HEK293 (cell line): ENCODE measurements at regions not wholly inside any gene's neighbourhood (a gene's known extent, or its start where the extent isn't known, plus 50 kb on each side); places are given as distances from the start of the nearest gene placed in this dataset.

Experiments used
- CTCF ChIA-PET: fragments of 350-600 bp; formaldehyde crosslinking; extraction: SDS; loops from one replicate; lab custom pipeline; 2021; ENCODE audit warnings: antibody characterized with exemption; lab: Yijun Ruan, JAX
- POLR2A ChIA-PET: fragments of 300-600 bp; formaldehyde crosslinking; extraction: SDS; loops from one replicate; lab custom pipeline; 2020; ENCODE audit warnings: antibody characterized with exemption, inconsistent platforms; lab: Yijun Ruan, JAX
- H3K27ac ChIP-seq: fragments of 200-500 bp; sonication (Bioruptor generic); 2 replicates; pipeline ENCODE4 v1.5.1; 2014; ENCODE audit warnings: low read depth, low read length, control low read depth, inconsistent platforms; ENCODE audit errors: extremely low read depth
- H3K36me3 ChIP-seq, 2 experiments: fragments of 200-500 bp in 1 of 2; sonication (Bioruptor generic) in 1 of 2; 1 replicate in 1 of 2; 2 replicates in 1 of 2; pipeline ENCODE4 v1.5.1; 2014 to 2017; ENCODE audit warnings: inconsistent platforms in 2 of 2, low read length in 2 of 2; ENCODE audit not compliant: control insufficient read depth in 2 of 2, insufficient read depth in 1 of 2
- H3K4me1 ChIP-seq: fragments of 200-500 bp; sonication (Bioruptor generic); 2 replicates; pipeline ENCODE4 v1.5.1; 2014; ENCODE audit warnings: mild to moderate bottlenecking, low read length, inconsistent platforms; ENCODE audit not compliant: control insufficient read depth, insufficient read depth
- H3K4me3 ChIP-seq: 2 replicates; pipeline ENCODE4 v1.5.1; 2011; ENCODE audit warnings: low read depth, mild to moderate bottlenecking, control low read depth, low read length, moderate library complexity
- H3K9me3 ChIP-seq: fragments of 200-500 bp; sonication (Bioruptor generic); 2 replicates; pipeline ENCODE4 v1.5.1; 2014; ENCODE audit warnings: low read depth, low read length, inconsistent platforms; ENCODE audit not compliant: control insufficient read depth, insufficient read depth
- GFI1B ChIP-seq: fragments of 450-650 bp; formaldehyde crosslinking; IDR thresholded peaks from 2 replicates; pipeline ENCODE4 v1.5.1; 2016; ENCODE audit warnings: missing biosample characterization, missing genetic modification characterization
- MYNN ChIP-seq: fragments of 450-650 bp; formaldehyde crosslinking; IDR thresholded peaks from 2 replicates; pipeline ENCODE4 v1.5.1; 2016; ENCODE audit warnings: missing biosample characterization, missing genetic modification characterization, borderline replicate concordance
- RBAK ChIP-seq: fragments of 450-650 bp; formaldehyde crosslinking; IDR thresholded peaks from 2 replicates; pipeline ENCODE4 v1.5.1; 2016; ENCODE audit warnings: missing biosample characterization, missing genetic modification characterization
- SP7 ChIP-seq: fragments of 450-650 bp; formaldehyde crosslinking; IDR thresholded peaks from 2 replicates; pipeline ENCODE4 v1.5.1; 2016; ENCODE audit warnings: missing biosample characterization, missing genetic modification characterization
- YY2 ChIP-seq: fragments of 450-650 bp; formaldehyde crosslinking; IDR thresholded peaks from 2 replicates; pipeline ENCODE4 v1.5.1; 2016; ENCODE audit warnings: missing biosample characterization, missing genetic modification characterization
- ZBTB17 ChIP-seq: fragments of 450-650 bp; formaldehyde crosslinking; IDR thresholded peaks from 2 replicates; pipeline ENCODE4 v1.5.1; 2016; ENCODE audit warnings: missing biosample characterization, missing genetic modification characterization
- ZBTB20 ChIP-seq: fragments of 450-650 bp; formaldehyde crosslinking; IDR thresholded peaks from 2 replicates; pipeline ENCODE4 v1.5.1; 2016; ENCODE audit warnings: missing biosample characterization, missing genetic modification characterization
- ZFP37 ChIP-seq: fragments of 450-650 bp; formaldehyde crosslinking; IDR thresholded peaks from 2 replicates; pipeline ENCODE4 v1.5.1; 2016; ENCODE audit warnings: missing biosample characterization, missing genetic modification characterization
- ZNF10 ChIP-seq: fragments of 450-650 bp; formaldehyde crosslinking; IDR thresholded peaks from 2 replicates; pipeline ENCODE4 v1.5.1; 2017; ENCODE audit warnings: missing biosample characterization, missing genetic modification characterization
- ZNF23 ChIP-seq: fragments of 450-650 bp; formaldehyde crosslinking; IDR thresholded peaks from 2 replicates; pipeline ENCODE4 v1.5.1; 2016; ENCODE audit warnings: missing biosample characterization, missing genetic modification characterization, borderline replicate concordance
- ZNF335 ChIP-seq: fragments of 450-650 bp; formaldehyde crosslinking; conservative IDR thresholded peaks from 2 replicates; pipeline ENCODE4 v1.5.1; 2016; ENCODE audit warnings: missing biosample characterization, missing genetic modification characterization
- ZNF354C ChIP-seq: fragments of 450-650 bp; formaldehyde crosslinking; IDR thresholded peaks from 2 replicates; pipeline ENCODE4 v1.5.1; 2016; ENCODE audit warnings: missing biosample characterization, missing genetic modification characterization, low read depth, borderline replicate concordance
- ZNF549 ChIP-seq: fragments of 450-650 bp; IDR thresholded peaks from 2 replicates; pipeline ENCODE4 v1.5.1; 2018; ENCODE audit warnings: missing biosample characterization, missing genetic modification characterization, mild to moderate bottlenecking, inconsistent platforms, moderate library complexity
- ZNF629 ChIP-seq: fragments of 450-650 bp; formaldehyde crosslinking; IDR thresholded peaks from 2 replicates; pipeline ENCODE4 v1.5.1; 2017; ENCODE audit warnings: missing biosample characterization, missing genetic modification characterization
- ZNF777 ChIP-seq: fragments of 450-650 bp; formaldehyde crosslinking; IDR thresholded peaks from 2 replicates; pipeline ENCODE4 v1.5.1; 2017; ENCODE audit warnings: missing biosample characterization, missing genetic modification characterization, borderline replicate concordance
- ZSCAN30 ChIP-seq: fragments of 450-650 bp; IDR thresholded peaks from 2 replicates; pipeline ENCODE4 v1.5.1; 2018; ENCODE audit warnings: missing biosample characterization, mild to moderate bottlenecking, missing genetic modification characterization, moderate library complexity

GRCh38 chr15:96274087-96274440, 56.4 kb upstream of the NR2F2 start:
- no peak overlapping the region for H3K27ac ChIP-seq
- CTCF ChIA-PET = interaction anchor here (0.8 kb wide), 1 partner anchor 67 kb away, joined by 3 read pairs; no protein-coding TSS in a partner anchor

DNA sequence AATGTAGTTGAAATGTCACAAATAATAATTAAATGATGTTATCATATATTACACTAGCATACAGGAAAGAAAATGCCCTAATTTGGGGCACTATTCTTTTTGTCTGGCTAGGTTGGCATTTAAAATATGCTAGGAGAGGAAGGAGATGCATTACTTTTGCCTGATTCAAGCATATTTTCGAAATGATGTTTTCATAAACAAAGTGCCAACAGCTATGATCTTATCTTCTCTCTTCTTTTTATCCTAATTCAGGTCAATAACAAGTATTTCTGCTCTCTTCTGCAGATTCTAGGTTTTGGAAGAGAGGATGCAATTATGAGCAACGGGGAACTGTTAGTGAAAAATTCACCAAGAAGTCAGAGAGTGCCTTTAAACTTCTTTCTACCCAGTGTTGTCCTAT, 55.8 kb upstream of the NR2F2 start:
- ChIA-PET POLR2A (interaction anchor here (1.8 kb wide), 1 partner anchor 10 kb away, joined by 9 read pairs; no protein-coding TSS in a partner anchor), CTCF (no interaction called here)
- Histone ChIP-seq H3K36me3 (no peaks in the 10 kb centered on the region), H3K9me3 (no peaks in the 10 kb centered on the region; the same call in 1 of the 2 replicates), H3K4me3 (no peak overlapping the region), H3K4me1 (no peaks in the 10 kb centered on the region; the same call in 1 of the 2 replicates), H3K27ac (no peak overlapping the region)
- TF ChIP-seq ZBTB17 (no peak), ZBTB20 (tag by site-specific recombination) (no peak), ZNF549 (tag by site-specific recombination) (no peak), ZNF23 (tag by site-specific recombination) (no peak), ZSCAN30 (no peak), ZNF10 (tag by site-specific recombination) (no peak), ZNF777 (tag by site-specific recombination) (no peak), GFI1B (no peak), YY2 (tag by site-specific recombination) (no peak), ZNF335 (tag by site-specific recombination) (no peak), ZNF354C (tag by site-specific recombination) (no peak)

More at GRCh38 chr15:96274087-96274440, 56.4 kb upstream of the NR2F2 start:
- Histone ChIP-seq H3K4me1 (peaks cover 2% of the 10 kb centered on the region), H3K4me3 (no peak overlapping the region), H3K9me3 (no peaks in the 10 kb centered on the region; the same call in 1 of the 2 replicates), H3K36me3 (no peaks in the 10 kb centered on the region)
- POLR2A ChIA-PET = interaction anchor here (0.9 to 1.8 kb wide), 4 partner anchors 10 to 63 kb away, joined by 3 to 9 read pairs (median 5); partner anchors contain the start of gene NR2F2
- TF ChIP-seq ZNF629 (tag by site-specific recombination) = 0 out of 2 replicates have a peak, but pooled peaks have one; percentile 6
- 0 out of 2 replicates have a peak, but pooled peaks have one; percentile 2 for TF ChIP-seq SP7 (tag by site-specific recombination)
- no peak for TF ChIP-seq RBAK (tag by site-specific recombination)

- H3K36me3 ChIP-seq = no peaks in the 10 kb centered on the region; a peak in 1 of 3 replicates
- H3K4me1 ChIP-seq = no peaks in the 10 kb centered on the region; the same call in 1 of the 2 replicates
- ChIA-PET CTCF (interaction anchor here (0.5 to 1.1 kb wide), 3 partner anchors 29 to 76 kb away, joined by 3 to 6 read pairs (median 3); no protein-coding TSS in a partner anchor), POLR2A (no interaction called here)
- H3K4me3 ChIP-seq = no peak overlapping the region
- no peaks in the 10 kb centered on the region; the same call in 1 of the 2 replicates for H3K9me3 ChIP-seq
- no peak for TF ChIP-seq MYNN
- TF ChIP-seq ZFP37 (tag by site-specific recombination) = no peak
- no peak overlapping the region for H3K27ac ChIP-seq
These were observed 53.9 kb upstream of the NR2F2 start for GRCh38 chr15:96276438-96277210.
